Stimulated activated CD4-positive, alpha-beta T cell treated with anti-CD3 and anti-CD28 coated beads, Interleukin-1b, Interleukin-23, amount 100 ng/mL, for 24 hours (primary cell): ENCODE measurements at regions not wholly inside any gene's neighbourhood (a gene's known extent, or its start where the extent isn't known, plus 50 kb on each side); places are given as distances from the start of the nearest gene placed in this dataset.

Source experiments
- DNase-seq, 4 experiments: peaks; one replicate each; pipeline ENCODE4 v3.0.0-alpha.2; 2020; ENCODE audit warnings: low read depth in 4 of 4, low spot score in 1 of 4

DNA sequence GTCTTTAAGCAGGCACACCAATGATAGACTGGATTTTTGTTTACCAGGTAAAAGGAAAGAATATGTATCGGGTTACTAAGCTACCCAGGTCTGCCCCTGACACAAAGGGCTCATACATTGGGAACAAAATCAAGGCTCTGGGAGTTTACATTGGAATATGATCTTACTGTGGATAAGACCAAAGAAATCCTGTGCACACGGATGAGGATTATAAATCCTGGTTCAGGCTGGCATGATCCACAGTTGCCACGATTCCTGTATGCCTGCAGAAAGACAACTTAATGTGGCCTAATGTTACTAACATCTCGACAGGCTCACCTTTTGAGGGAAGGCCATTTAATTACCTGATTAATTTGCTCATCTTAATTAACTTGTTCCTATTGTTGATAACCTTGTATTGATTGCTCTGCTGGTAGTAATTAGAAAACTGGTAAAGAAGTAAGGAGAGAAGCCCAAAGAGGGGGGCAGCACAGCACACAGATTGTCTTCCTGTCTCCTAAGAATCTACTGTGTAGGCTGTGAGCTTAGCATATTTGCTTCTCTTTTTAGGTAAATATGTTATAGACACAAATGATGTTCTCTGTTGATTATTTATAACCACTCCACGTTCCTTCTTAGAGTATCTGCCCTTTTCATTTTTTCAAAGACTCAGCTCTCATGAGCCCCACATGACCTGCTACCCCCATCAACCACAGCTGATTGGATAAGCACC lies 51.0 kb upstream of the TOX3 start:
- no peak for DNase-seq

GRCh38 chr16:52597073-52597771 lies 50.3 kb upstream of the TOX3 start:
- no peak for DNase-seq
